PC-9 (cell line): ENCODE measurements at regions not wholly inside any gene's neighbourhood (a gene's known extent, or its start where the extent isn't known, plus 50 kb on each side); places are given as distances from the start of the nearest gene placed in this dataset.

Source experiments
- EZH2 ChIP-seq: fragments of 200-600 bp; sonication (generic); IDR thresholded peaks from 2 replicates; pipeline ENCODE4 v1.8.0; 2017; ENCODE audit warnings: antibody characterized with exemption, low read depth
- TF ChIP-seq, protein P1 (sequence below): fragments of 200-600 bp; sonication (generic); conservative IDR thresholded peaks from 2 replicates; pipeline ENCODE4 v1.6.1; 2017; ENCODE audit warnings: mixed run types, antibody characterized with exemption, mild to moderate bottlenecking, moderate library complexity

DNA sequence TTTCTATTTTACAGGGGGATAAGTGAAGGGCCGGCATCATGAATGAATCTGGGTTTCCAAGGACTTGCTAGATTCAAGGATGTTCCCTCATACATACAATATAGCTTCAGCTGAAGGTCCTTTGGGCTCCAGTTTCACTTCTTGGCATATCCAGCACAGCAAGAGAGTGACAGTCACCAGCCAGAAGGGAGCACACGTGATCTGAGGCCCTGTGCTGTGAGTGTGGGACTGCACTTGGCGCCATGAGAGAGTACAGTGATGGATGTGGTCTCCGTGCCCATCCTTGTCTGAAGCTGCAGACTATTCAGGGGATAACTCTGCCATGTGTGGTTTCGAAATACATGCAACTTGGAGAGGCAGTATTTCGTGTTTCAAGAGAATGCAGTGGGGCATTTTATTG is 159.7 kb upstream of the DSCAM start:
- TF ChIP-seq, protein P1, sequence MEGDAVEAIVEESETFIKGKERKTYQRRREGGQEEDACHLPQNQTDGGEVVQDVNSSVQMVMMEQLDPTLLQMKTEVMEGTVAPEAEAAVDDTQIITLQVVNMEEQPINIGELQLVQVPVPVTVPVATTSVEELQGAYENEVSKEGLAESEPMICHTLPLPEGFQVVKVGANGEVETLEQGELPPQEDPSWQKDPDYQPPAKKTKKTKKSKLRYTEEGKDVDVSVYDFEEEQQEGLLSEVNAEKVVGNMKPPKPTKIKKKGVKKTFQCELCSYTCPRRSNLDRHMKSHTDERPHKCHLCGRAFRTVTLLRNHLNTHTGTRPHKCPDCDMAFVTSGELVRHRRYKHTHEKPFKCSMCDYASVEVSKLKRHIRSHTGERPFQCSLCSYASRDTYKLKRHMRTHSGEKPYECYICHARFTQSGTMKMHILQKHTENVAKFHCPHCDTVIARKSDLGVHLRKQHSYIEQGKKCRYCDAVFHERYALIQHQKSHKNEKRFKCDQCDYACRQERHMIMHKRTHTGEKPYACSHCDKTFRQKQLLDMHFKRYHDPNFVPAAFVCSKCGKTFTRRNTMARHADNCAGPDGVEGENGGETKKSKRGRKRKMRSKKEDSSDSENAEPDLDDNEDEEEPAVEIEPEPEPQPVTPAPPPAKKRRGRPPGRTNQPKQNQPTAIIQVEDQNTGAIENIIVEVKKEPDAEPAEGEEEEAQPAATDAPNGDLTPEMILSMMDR: no peak
- TF ChIP-seq EZH2: no peak
